Endodermal cell (in vitro differentiated cells): ENCODE measurements at regions not wholly inside any gene's neighbourhood (a gene's known extent, or its start where the extent isn't known, plus 50 kb on each side); places are given as distances from the start of the nearest gene placed in this dataset.
A peak's percentile ranks its signal among the peaks of the same experiment; 100 is the strongest.
"Not testable (repeated sequence)": the region's sequence is repeated elsewhere in the genome, so short reads cannot be mapped to it uniquely, and the experiment has no call there.

ENCODE experiments used
- DNase-seq: peaks from one replicate; pipeline ENCODE4 v3.0.0-alpha.2; 2017
- H3K27ac ChIP-seq: 2 replicates; pipeline ENCODE4 v1.5.1; 2013; ENCODE audit warnings: mild to moderate bottlenecking, low read depth, low read length, moderate library complexity
- H3K27me3 ChIP-seq: 2 replicates; pipeline ENCODE4 v1.6.1; 2013; ENCODE audit warnings: mild to moderate bottlenecking, low read length, moderate library complexity; ENCODE audit not compliant: insufficient read depth, control insufficient read depth, poor library complexity, severe bottlenecking
- H3K36me3 ChIP-seq: 2 replicates; pipeline ENCODE4 v1.7.0; 2013; ENCODE audit warnings: mild to moderate bottlenecking, low read length, moderate library complexity; ENCODE audit not compliant: control insufficient read depth, insufficient read depth
- H3K4me1 ChIP-seq: one replicate; pipeline ENCODE4 v1.7.0; 2013; ENCODE audit warnings: low read length; ENCODE audit not compliant: control insufficient read depth, insufficient read depth
- H3K4me3 ChIP-seq: 2 replicates; pipeline ENCODE4 v1.5.1; 2013; ENCODE audit warnings: mild to moderate bottlenecking, low read length, moderate library complexity
- H3K9ac ChIP-seq: 2 replicates; pipeline ENCODE4 v1.6.1; 2013; ENCODE audit warnings: mild to moderate bottlenecking, low read length, moderate library complexity; ENCODE audit not compliant: poor library complexity, severe bottlenecking; ENCODE audit errors: extremely low read depth
- H3K9me3 ChIP-seq: 2 replicates; pipeline ENCODE4 v1.6.1; 2013; ENCODE audit warnings: mild to moderate bottlenecking, low read length, moderate library complexity; ENCODE audit not compliant: control insufficient read depth
- H3K27ac Mint-ChIP-seq: 2 replicates; pipeline ENCODE4 v1.8.0; 2020; ENCODE audit warnings: mixed read lengths
- H3K27me3 Mint-ChIP-seq: 2 replicates; pipeline ENCODE4 v1.8.0; 2021; ENCODE audit warnings: mild to moderate bottlenecking, mixed read lengths; ENCODE audit not compliant: insufficient read depth
- H3K36me3 Mint-ChIP-seq: 2 replicates; pipeline ENCODE4 v1.8.0; 2020; ENCODE audit warnings: low read depth, mixed read lengths
- H3K4me1 Mint-ChIP-seq: 2 replicates; pipeline ENCODE4 v1.8.0; 2020; ENCODE audit warnings: mixed read lengths
- H3K4me3 Mint-ChIP-seq: 2 replicates; pipeline ENCODE4 v1.8.0; 2020; ENCODE audit warnings: mild to moderate bottlenecking, moderate library complexity, mixed read lengths
- H3K9me3 Mint-ChIP-seq: 2 replicates; pipeline ENCODE4 v1.8.0; 2020; ENCODE audit warnings: mild to moderate bottlenecking, mixed read lengths
- CTCF ChIP-seq: fragments of 200-600 bp; sonication (generic); conservative IDR thresholded peaks from 2 replicates; pipeline ENCODE4 v1.5.0; 2021; ENCODE audit warnings: antibody characterized with exemption, mild to moderate bottlenecking
- WGBS, 2 experiments: methylation state at CpG; one replicate each; pipeline versions ENCODE4 v1.1.5 to v1.1.7; 2013; ENCODE audit warnings: missing lambda C conversion rate in 2 of 2, mixed read lengths in 1 of 2; ENCODE audit not compliant: insufficient coverage in 1 of 2, insufficient read length in 1 of 2; 5-methylcytosine and 5-hydroxymethylcytosine counted together

GRCh38 chr10:117763528-117763927 is 221.0 kb downstream of the EMX2 start:
- peaks cover 30% of the 10 kb centered on the region for H3K27me3 Mint-ChIP-seq
- H3K9ac ChIP-seq: no peak overlapping the region
- H3K27ac ChIP-seq: no peak overlapping the region
- H3K36me3 Mint-ChIP-seq: no peaks in the 10 kb centered on the region
- H3K27ac Mint-ChIP-seq: no peak overlapping the region
- no peak overlapping the region for H3K4me3 ChIP-seq
- no peak overlapping the region for H3K4me3 Mint-ChIP-seq
- no peaks in the 10 kb centered on the region for H3K36me3 ChIP-seq
- H3K9me3 ChIP-seq: no peaks in the 10 kb centered on the region
- H3K9me3 Mint-ChIP-seq: no peaks in the 10 kb centered on the region
- no peak for TF ChIP-seq CTCF
- H3K4me1 ChIP-seq: no peaks in the 10 kb centered on the region
- WGBS, 2 experiments: 76 to 84% methylated on average over 4 of the region's 4 CpGs
- peak; percentile 10 for DNase-seq
- H3K4me1 Mint-ChIP-seq: no peaks in the 10 kb centered on the region
- peaks cover 3% of the 10 kb centered on the region for H3K27me3 ChIP-seq

- H3K9me3 ChIP-seq: no peaks in the 10 kb centered on the region
- no peaks in the 10 kb centered on the region for H3K36me3 ChIP-seq
- Mint-ChIP-seq H3K4me1 (no peaks in the 10 kb centered on the region), H3K27ac (no peak overlapping the region), H3K36me3 (no peaks in the 10 kb centered on the region), H3K4me3 (no peak overlapping the region), H3K27me3 (peaks cover 13% of the 10 kb centered on the region), H3K9me3 (no peaks in the 10 kb centered on the region)
- no peaks in the 10 kb centered on the region for H3K4me1 ChIP-seq
- no peak for TF ChIP-seq CTCF
- WGBS, 2 experiments: 88% methylated on average over 1 of the region's 2 CpGs; no CpG with 5 or more reads in 1 of the 2 experiments
- no peak for DNase-seq
- no peak overlapping the region for H3K9ac ChIP-seq
- H3K27ac ChIP-seq: no peak overlapping the region
- no peaks in the 10 kb centered on the region for H3K27me3 ChIP-seq
- no peak overlapping the region for H3K4me3 ChIP-seq
Observed at GRCh38 chr10:117768333-117769042, 225.9 kb downstream of the EMX2 start.

GRCh38 chr10:117775526-117775925 is 233.0 kb downstream of the EMX2 start:
- no peaks in the 10 kb centered on the region for H3K9me3 ChIP-seq
- no peak for DNase-seq
- H3K9me3 Mint-ChIP-seq: no peaks in the 10 kb centered on the region

GRCh38 chr10:117777222-117777621 is 234.7 kb downstream of the EMX2 start:
- not testable (repeated sequence) for H3K4me1 ChIP-seq, H3K36me3 Mint-ChIP-seq, H3K4me3 ChIP-seq, H3K9me3 Mint-ChIP-seq, H3K4me3 Mint-ChIP-seq, H3K9ac ChIP-seq, H3K27ac Mint-ChIP-seq, H3K9me3 ChIP-seq, H3K36me3 ChIP-seq, H3K27ac ChIP-seq, H3K27me3 ChIP-seq, H3K4me1 Mint-ChIP-seq
- DNase-seq: peak; percentile 7
- WGBS, 2 experiments: 82 to 95% methylated on average over 3 to 4 of the region's 5 CpGs
- H3K27me3 Mint-ChIP-seq: peaks cover 50% of the 10 kb centered on the region

More at GRCh38 chr10:117775526-117775925, 233.0 kb downstream of the EMX2 start:
- Histone ChIP-seq H3K27ac (no peak overlapping the region), H3K4me3 (no peak overlapping the region), H3K4me1 (no peaks in the 10 kb centered on the region), H3K27me3 (no peaks in the 10 kb centered on the region), H3K36me3 (no peaks in the 10 kb centered on the region), H3K9ac (no peak overlapping the region)
- no peak overlapping the region for H3K4me3 Mint-ChIP-seq
- 93 to 100% methylated on average over 1 to 3 of the region's 3 CpGs for WGBS, 2 experiments
- H3K4me1 Mint-ChIP-seq: no peaks in the 10 kb centered on the region
- peaks cover 41% of the 10 kb centered on the region for H3K27me3 Mint-ChIP-seq
- no peak overlapping the region for H3K27ac Mint-ChIP-seq
- TF ChIP-seq CTCF: no peak
- H3K36me3 Mint-ChIP-seq: no peaks in the 10 kb centered on the region
